Stimulated activated CD4-positive, alpha-beta T cell treated with anti-CD3 and anti-CD28 coated beads, Interleukin-12 subunit alpha, Interleukin-12 subunit beta, amount 100 ng/mL, for 24 hours (primary cell): ENCODE measurements at regions not wholly inside any gene's neighbourhood (a gene's known extent, or its start where the extent isn't known, plus 50 kb on each side); places are given as distances from the start of the nearest gene placed in this dataset.
"Not testable (repeated sequence)": the region's sequence is repeated elsewhere in the genome, so short reads cannot be mapped to it uniquely, and the experiment has no call there.

Experiments
- DNase-seq, 2 experiments: peaks; one replicate each; pipeline ENCODE4 v3.0.0-alpha.2; 2020; ENCODE audit warnings: low read depth in 2 of 2

GRCh38 chr1:189706594-189706993 lies 771.1 kb downstream of the BRINP3 start:
- no peak for DNase-seq

- no peak for DNase-seq
These were observed 769.0 kb downstream of the BRINP3 start for GRCh38 chr1:189708674-189709073.

- not testable (repeated sequence) for DNase-seq
These were observed 759.4 kb downstream of the BRINP3 start for GRCh38 chr1:189718147-189718795.

- DNase-seq, result no peak
These were observed 750.9 kb downstream of the BRINP3 start for GRCh38 chr1:189726806-189727205.

- DNase-seq, result no peak
These were observed 726.4 kb downstream of the BRINP3 start for GRCh38 chr1:189751311-189751710.

GRCh38 chr1:189752461-189752995 lies 725.1 kb downstream of the BRINP3 start:
- DNase-seq, result no peak

- not testable (repeated sequence) for DNase-seq
These were observed 722.6 kb downstream of the BRINP3 start for GRCh38 chr1:189755100-189755499.

- no peak for DNase-seq
These were observed 713.0 kb downstream of the BRINP3 start for GRCh38 chr1:189764391-189765320.

- DNase-seq, result no peak
These were observed 708.2 kb downstream of the BRINP3 start for GRCh38 chr1:189769448-189769847.

GRCh38 chr1:189774721-189775287 lies 702.9 kb downstream of the BRINP3 start:
- DNase-seq, result no peak

GRCh38 chr1:189775343-189775742 lies 702.3 kb downstream of the BRINP3 start:
- DNase-seq, result no peak

- DNase-seq, result no peak
These were observed 698.6 kb downstream of the BRINP3 start for GRCh38 chr1:189779034-189779433.

- no peak for DNase-seq
These were observed 695.4 kb downstream of the BRINP3 start for GRCh38 chr1:189782295-189782694.

GRCh38 chr1:189783456-189783855 lies 694.2 kb downstream of the BRINP3 start:
- no peak for DNase-seq

GRCh38 chr1:189786761-189787160 lies 690.9 kb downstream of the BRINP3 start:
- DNase-seq, result no peak

GRCh38 chr1:189787201-189787600 lies 690.5 kb downstream of the BRINP3 start:
- no peak for DNase-seq

- DNase-seq, result no peak
These were observed 687.3 kb downstream of the BRINP3 start for GRCh38 chr1:189790335-189790734.

GRCh38 chr1:189803364-189803763 lies 674.3 kb downstream of the BRINP3 start:
- DNase-seq, result no peak

GRCh38 chr1:189804352-189804751 lies 673.3 kb downstream of the BRINP3 start:
- DNase-seq, result no peak

GRCh38 chr1:189805735-189806134 lies 671.9 kb downstream of the BRINP3 start:
- DNase-seq, result no peak

- DNase-seq, result not testable (repeated sequence)
These were observed 667.0 kb downstream of the BRINP3 start for GRCh38 chr1:189810639-189811038.

GRCh38 chr1:189811960-189812359 lies 665.7 kb downstream of the BRINP3 start:
- DNase-seq, result no peak
